ENCODE measurements at regions not wholly inside any gene's neighbourhood (a gene's known extent, or its start where the extent isn't known, plus 50 kb on each side); places are given as distances from the start of the nearest gene placed in this dataset.
"Not testable (repeated sequence)": the region's sequence is repeated elsewhere in the genome, so short reads cannot be mapped to it uniquely, and the experiment has no call there.

GRCh38 chr11:134505125-134505524 lies 93.1 kb upstream of the B3GAT1 start:
- peak; percentile 2 for DNase-seq

GRCh38 chr11:134504146-134504905 lies 92.3 kb upstream of the B3GAT1 start:
- peak; percentile 21 for DNase-seq

GRCh38 chr11:134503596-134503995 lies 91.6 kb upstream of the B3GAT1 start:
- DNase-seq = peak; percentile 22

- DNase-seq = peak; percentile 22
Observed at GRCh38 chr11:134503100-134503499, 91.1 kb upstream of the B3GAT1 start.

GRCh38 chr11:134502153-134502550 lies 90.1 kb upstream of the B3GAT1 start:
- DNase-seq = peak; percentile 35

- DNase-seq = peak; percentile 19
Observed at GRCh38 chr11:134501406-134502152, 89.5 kb upstream of the B3GAT1 start.

GRCh38 chr11:134500621-134501020 lies 88.6 kb upstream of the B3GAT1 start:
- DNase-seq = peak; percentile 13

GRCh38 chr11:134499990-134500389 lies 87.9 kb upstream of the B3GAT1 start:
- DNase-seq = peak; percentile 17

GRCh38 chr11:134498326-134499139 lies 86.5 kb upstream of the B3GAT1 start:
- DNase-seq = no peak

- DNase-seq = no peak
Observed at GRCh38 chr11:134497586-134497985, 85.5 kb upstream of the B3GAT1 start.

GRCh38 chr11:134496058-134496457 lies 84.0 kb upstream of the B3GAT1 start:
- not testable (repeated sequence) for DNase-seq

- DNase-seq = not testable (repeated sequence)
Observed at GRCh38 chr11:134494395-134494794, 82.4 kb upstream of the B3GAT1 start.

- DNase-seq = not testable (repeated sequence)
Observed at GRCh38 chr11:134492411-134492810, 80.4 kb upstream of the B3GAT1 start.

- no peak for DNase-seq
Observed at GRCh38 chr11:134489728-134490127, 77.7 kb upstream of the B3GAT1 start.

GRCh38 chr11:134488913-134489312 lies 76.9 kb upstream of the B3GAT1 start:
- no peak for DNase-seq

- no peak for DNase-seq
Observed at GRCh38 chr11:134488512-134488911, 76.5 kb upstream of the B3GAT1 start.

GRCh38 chr11:134487696-134488095 lies 75.7 kb upstream of the B3GAT1 start:
- no peak for DNase-seq

- no peak for DNase-seq
Observed at GRCh38 chr11:134486704-134487103, 74.7 kb upstream of the B3GAT1 start.

GRCh38 chr11:134486106-134486505 lies 74.1 kb upstream of the B3GAT1 start:
- DNase-seq = peak; percentile 3

- DNase-seq = peak; percentile 19
Observed at GRCh38 chr11:134485316-134485715, 73.3 kb upstream of the B3GAT1 start.

GRCh38 chr11:134483857-134484256 lies 71.8 kb upstream of the B3GAT1 start:
- peak; percentile 2 for DNase-seq

- peak; percentile 4 for DNase-seq
Observed at GRCh38 chr11:134483291-134483690, 71.2 kb upstream of the B3GAT1 start.

GRCh38 chr11:134482865-134483264 lies 70.8 kb upstream of the B3GAT1 start:
- DNase-seq = no peak
